AG08396 (cell line): ENCODE measurements at regions not wholly inside any gene's neighbourhood (a gene's known extent, or its start where the extent isn't known, plus 50 kb on each side); places are given as distances from the start of the nearest gene placed in this dataset.

Experiments used
- DNase-seq: peaks from one replicate; pipeline ENCODE4 v3.0.0; 2012; ENCODE audit warnings: low spot score, mixed read lengths

DNA sequence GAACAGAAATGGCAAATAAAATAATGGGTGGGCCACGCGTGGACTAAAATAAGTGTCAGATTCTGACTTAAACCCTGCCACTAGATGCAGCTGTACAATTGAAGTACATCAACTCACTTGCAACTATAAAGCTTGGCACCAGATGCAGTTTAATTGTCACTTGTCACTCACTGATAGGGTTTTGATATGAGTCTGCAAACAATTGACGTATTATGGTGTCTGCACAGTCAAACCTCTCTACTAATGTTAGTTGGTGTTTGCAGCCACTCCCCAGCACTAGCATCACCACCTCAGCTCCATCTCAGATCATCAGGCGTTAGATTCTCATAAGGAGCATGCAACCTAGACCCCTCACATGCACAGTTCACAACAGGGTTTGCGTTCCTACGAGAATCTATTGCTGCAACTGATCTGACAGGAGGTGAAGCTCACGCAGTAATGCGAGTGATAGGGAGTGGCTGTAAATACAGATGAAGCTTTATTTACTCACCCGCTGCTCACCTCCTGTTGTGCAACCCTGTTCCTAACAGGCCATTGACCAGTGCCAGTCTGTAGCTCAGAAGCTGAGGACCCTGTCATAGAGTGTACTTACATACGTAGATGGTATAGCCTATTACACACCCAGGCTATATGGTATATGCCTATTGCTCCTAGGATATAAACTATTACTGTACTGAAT lies 72.1 kb upstream of the SEMA6A start:
- no peak for DNase-seq

- DNase-seq: no peak
These were observed 71.0 kb upstream of the SEMA6A start for GRCh38 chr5:116645627-116646026.

- no peak for DNase-seq
These were observed 65.6 kb upstream of the SEMA6A start for GRCh38 chr5:116640236-116640635.

DNA sequence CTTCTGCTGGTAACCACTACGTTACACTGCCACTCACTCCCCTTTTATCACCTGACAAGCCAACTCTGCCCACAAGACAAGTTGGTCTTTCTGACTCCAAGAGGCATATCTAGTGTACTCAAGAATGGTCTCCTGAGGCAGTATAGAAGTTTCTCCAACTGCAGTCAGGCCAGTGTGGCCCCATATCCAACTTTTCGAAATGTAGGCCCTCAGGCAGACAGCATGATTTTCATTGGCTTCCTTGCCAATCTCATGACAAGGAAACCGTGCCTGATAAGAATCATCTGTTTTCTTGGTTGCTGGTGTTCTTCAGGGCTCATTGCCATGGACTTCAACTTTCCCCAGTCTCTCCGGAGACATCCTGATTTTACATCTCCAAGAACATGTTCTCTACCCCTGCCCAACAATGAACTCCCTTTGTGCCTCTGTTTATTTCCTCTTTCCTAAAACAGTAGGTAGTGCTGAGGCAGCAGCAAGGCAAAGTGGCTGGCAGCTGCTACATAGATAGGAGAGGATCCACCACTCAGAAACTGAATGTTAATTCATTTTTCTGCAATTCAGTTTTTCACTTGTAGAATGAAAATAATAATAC lies 62.6 kb upstream of the SEMA6A start:
- no peak for DNase-seq

GRCh38 chr5:116632890-116633289 lies 58.3 kb upstream of the SEMA6A start:
- no peak for DNase-seq

- no peak for DNase-seq
These were observed 56.5 kb upstream of the SEMA6A start for GRCh38 chr5:116631147-116631546.

GRCh38 chr5:116629168-116629567 lies 54.5 kb upstream of the SEMA6A start:
- no peak for DNase-seq

GRCh38 chr5:116626945-116627679 lies 52.5 kb upstream of the SEMA6A start:
- no peak for DNase-seq

GRCh38 chr5:116626272-116626723 lies 51.7 kb upstream of the SEMA6A start:
- peak; percentile 7 for DNase-seq
